Smooth muscle cell (in vitro differentiated cells): ENCODE measurements at regions not wholly inside any gene's neighbourhood (a gene's known extent, or its start where the extent isn't known, plus 50 kb on each side); places are given as distances from the start of the nearest gene placed in this dataset.

ENCODE experiments used
- DNase-seq: peaks from one replicate; lab custom pipeline; 2025; ENCODE audit not compliant: unreplicated experiment; lab: John Stamatoyannopoulos, UW
- H2AFZ ChIP-seq: fragments of 200-600 bp; sonication (generic); 2 replicates; pipeline ENCODE4 v1.6.0; 2016; ENCODE audit warnings: antibody characterized with exemption, low read depth, mild to moderate bottlenecking
- H3F3A ChIP-seq: fragments of 200-600 bp; sonication (generic); 2 replicates; pipeline ENCODE4 v1.6.0; 2017; ENCODE audit warnings: antibody characterized with exemption, low read depth
- H3K27ac ChIP-seq: fragments of 200-600 bp; sonication (generic); 2 replicates; pipeline ENCODE4 v1.5.1; 2016; ENCODE audit warnings: low read depth, mild to moderate bottlenecking
- H3K27me3 ChIP-seq: fragments of 200-600 bp; sonication (generic); 2 replicates; pipeline ENCODE4 v1.6.1; 2016; ENCODE audit warnings: low read depth, mild to moderate bottlenecking
- H3K36me3 ChIP-seq: fragments of 200-600 bp; sonication (generic); 2 replicates; pipeline ENCODE4 v1.5.1; 2016; ENCODE audit warnings: low read depth
- H3K4me1 ChIP-seq: fragments of 200-600 bp; sonication (generic); 2 replicates; pipeline ENCODE4 v1.5.1; 2016; ENCODE audit warnings: low read depth
- H3K4me2 ChIP-seq: fragments of 200-600 bp; sonication (generic); 2 replicates; pipeline ENCODE4 v1.6.0; 2016; ENCODE audit warnings: mild to moderate bottlenecking
- H3K4me3 ChIP-seq: fragments of 200-600 bp; sonication (generic); 2 replicates; pipeline ENCODE4 v1.5.1; 2016; ENCODE audit warnings: mild to moderate bottlenecking
- H3K79me2 ChIP-seq: fragments of 200-600 bp; sonication (generic); 2 replicates; pipeline ENCODE4 v1.6.0; 2016; ENCODE audit warnings: low read depth, mild to moderate bottlenecking
- H3K9ac ChIP-seq: fragments of 200-600 bp; sonication (generic); 2 replicates; pipeline ENCODE4 v1.6.0; 2016; ENCODE audit warnings: low read depth
- H3K9me3 ChIP-seq: fragments of 200-600 bp; sonication (generic); replicated peaks from 2 replicates; pipeline ENCODE4 v1.5.1; 2016; ENCODE audit warnings: low read depth
- H4K20me1 ChIP-seq: fragments of 200-600 bp; sonication (generic); 2 replicates; pipeline ENCODE4 v1.6.0; 2016; ENCODE audit warnings: low read depth
- WGBS: methylation state at CpG from one replicate; pipeline ENCODE4 v1.1.7; 2016; ENCODE audit warnings: low lambda C conversion rate; 5-methylcytosine and 5-hydroxymethylcytosine counted together
- TF ChIP-seq, protein P1 (sequence below): fragments of 200-600 bp; sonication (generic); IDR thresholded peaks from 2 replicates; pipeline ENCODE4 v1.5.1; 2017; ENCODE audit warnings: borderline replicate concordance, mild to moderate bottlenecking, antibody characterized with exemption; ENCODE audit not compliant: insufficient read depth, poor library complexity, severe bottlenecking

DNA sequence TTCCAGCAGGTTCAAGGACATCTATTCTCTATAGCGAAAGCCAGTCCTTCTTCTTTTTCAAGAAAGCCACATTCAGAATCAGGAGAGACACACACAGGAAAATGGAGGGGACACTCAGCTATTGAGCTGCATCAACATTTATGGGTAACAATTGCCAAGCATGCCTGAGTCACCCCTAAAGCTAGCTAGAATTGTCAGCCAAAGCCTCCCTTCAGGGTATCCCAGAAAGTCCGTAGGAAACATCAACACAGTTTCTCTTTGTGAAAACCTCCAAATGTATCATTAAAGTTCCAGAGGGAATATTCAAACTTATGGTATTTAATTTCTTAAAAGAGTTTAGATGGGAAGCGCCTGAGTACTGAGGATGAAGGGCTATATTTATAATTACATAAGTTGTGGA lies 331.1 kb upstream of the SLC7A11 start:
- no peaks in the 10 kb centered on the region for H3K4me1 ChIP-seq
- TF ChIP-seq, protein P1, sequence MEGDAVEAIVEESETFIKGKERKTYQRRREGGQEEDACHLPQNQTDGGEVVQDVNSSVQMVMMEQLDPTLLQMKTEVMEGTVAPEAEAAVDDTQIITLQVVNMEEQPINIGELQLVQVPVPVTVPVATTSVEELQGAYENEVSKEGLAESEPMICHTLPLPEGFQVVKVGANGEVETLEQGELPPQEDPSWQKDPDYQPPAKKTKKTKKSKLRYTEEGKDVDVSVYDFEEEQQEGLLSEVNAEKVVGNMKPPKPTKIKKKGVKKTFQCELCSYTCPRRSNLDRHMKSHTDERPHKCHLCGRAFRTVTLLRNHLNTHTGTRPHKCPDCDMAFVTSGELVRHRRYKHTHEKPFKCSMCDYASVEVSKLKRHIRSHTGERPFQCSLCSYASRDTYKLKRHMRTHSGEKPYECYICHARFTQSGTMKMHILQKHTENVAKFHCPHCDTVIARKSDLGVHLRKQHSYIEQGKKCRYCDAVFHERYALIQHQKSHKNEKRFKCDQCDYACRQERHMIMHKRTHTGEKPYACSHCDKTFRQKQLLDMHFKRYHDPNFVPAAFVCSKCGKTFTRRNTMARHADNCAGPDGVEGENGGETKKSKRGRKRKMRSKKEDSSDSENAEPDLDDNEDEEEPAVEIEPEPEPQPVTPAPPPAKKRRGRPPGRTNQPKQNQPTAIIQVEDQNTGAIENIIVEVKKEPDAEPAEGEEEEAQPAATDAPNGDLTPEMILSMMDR = no peak
- no peak overlapping the region for H3K4me3 ChIP-seq
- H3K27ac ChIP-seq = no peak overlapping the region
- no peak for DNase-seq
- H3K79me2 ChIP-seq = no peaks in the 10 kb centered on the region
- H3F3A ChIP-seq = no peaks in the 10 kb centered on the region
- no peaks in the 10 kb centered on the region for H3K27me3 ChIP-seq
- H3K4me2 ChIP-seq = no peak overlapping the region
- no peaks in the 10 kb centered on the region for H4K20me1 ChIP-seq
- no peak overlapping the region for H3K9ac ChIP-seq
- WGBS = 83% methylated on average over 3 of the region's 3 CpGs
- no peak overlapping the region for H2AFZ ChIP-seq
- H3K9me3 ChIP-seq = no peaks in the 10 kb centered on the region
- H3K36me3 ChIP-seq = no peaks in the 10 kb centered on the region

DNA sequence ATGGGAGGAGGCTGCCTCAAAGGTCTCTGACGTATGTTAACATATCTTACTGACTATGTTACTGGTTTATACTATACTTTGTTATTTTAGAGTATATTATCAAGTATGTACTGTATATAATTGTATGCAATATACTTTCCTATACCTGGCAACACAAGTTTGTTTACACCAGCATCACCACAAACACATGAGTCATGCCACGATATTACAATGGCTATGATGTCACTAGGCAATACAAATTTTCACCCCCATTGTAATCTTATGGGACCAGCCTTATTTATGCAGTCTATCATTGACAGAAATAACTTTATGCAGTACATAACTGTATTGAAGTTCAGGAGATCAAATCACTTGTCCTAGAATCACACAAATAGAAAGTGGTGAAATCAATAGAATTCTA lies 329.9 kb upstream of the SLC7A11 start:
- H3F3A ChIP-seq = no peaks in the 10 kb centered on the region
- WGBS = 92% methylated on average over 2 of the region's 2 CpGs
- H3K9ac ChIP-seq = no peak overlapping the region
- H3K79me2 ChIP-seq = no peaks in the 10 kb centered on the region
- DNase-seq = no peak
- H3K27ac ChIP-seq = no peak overlapping the region
- H3K4me3 ChIP-seq = no peak overlapping the region
- no peaks in the 10 kb centered on the region for H3K9me3 ChIP-seq
- no peak overlapping the region for H2AFZ ChIP-seq
- H4K20me1 ChIP-seq = no peaks in the 10 kb centered on the region
- H3K4me1 ChIP-seq = no peaks in the 10 kb centered on the region
- H3K27me3 ChIP-seq = no peaks in the 10 kb centered on the region
- TF ChIP-seq, protein P1 = no peak
- H3K4me2 ChIP-seq = no peak overlapping the region
- H3K36me3 ChIP-seq = no peaks in the 10 kb centered on the region

DNA sequence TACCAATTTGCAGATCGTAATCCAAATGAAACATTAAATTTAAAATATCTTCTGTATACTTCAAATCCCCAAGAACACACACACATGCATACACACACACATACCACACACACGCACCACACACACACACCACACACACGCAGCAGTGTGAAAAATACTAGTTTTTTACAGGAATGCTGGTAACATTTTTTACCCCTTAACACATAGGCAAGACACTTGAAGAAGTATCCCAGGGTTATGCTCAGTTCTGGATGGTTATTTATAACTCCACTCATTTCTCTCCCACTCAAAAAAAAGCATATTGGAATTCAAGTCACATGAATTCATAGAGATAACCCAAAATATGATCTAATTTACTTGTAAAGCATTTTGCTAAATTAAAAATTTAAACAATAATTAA lies 325.5 kb upstream of the SLC7A11 start:
- H3K4me2 ChIP-seq = no peak overlapping the region
- H3K9me3 ChIP-seq = no peaks in the 10 kb centered on the region
- H3K79me2 ChIP-seq = no peaks in the 10 kb centered on the region
- no peak overlapping the region for H3K4me3 ChIP-seq
- no peaks in the 10 kb centered on the region for H3K27me3 ChIP-seq
- TF ChIP-seq, protein P1 = no peak
- H3K36me3 ChIP-seq = no peaks in the 10 kb centered on the region
- H3K9ac ChIP-seq = no peak overlapping the region
- DNase-seq = no peak
- no peaks in the 10 kb centered on the region for H3F3A ChIP-seq
- 77% methylated on average over 3 of the region's 3 CpGs for WGBS
- no peak overlapping the region for H2AFZ ChIP-seq
- H4K20me1 ChIP-seq = no peaks in the 10 kb centered on the region
- no peak overlapping the region for H3K27ac ChIP-seq
- no peaks in the 10 kb centered on the region for H3K4me1 ChIP-seq

DNA sequence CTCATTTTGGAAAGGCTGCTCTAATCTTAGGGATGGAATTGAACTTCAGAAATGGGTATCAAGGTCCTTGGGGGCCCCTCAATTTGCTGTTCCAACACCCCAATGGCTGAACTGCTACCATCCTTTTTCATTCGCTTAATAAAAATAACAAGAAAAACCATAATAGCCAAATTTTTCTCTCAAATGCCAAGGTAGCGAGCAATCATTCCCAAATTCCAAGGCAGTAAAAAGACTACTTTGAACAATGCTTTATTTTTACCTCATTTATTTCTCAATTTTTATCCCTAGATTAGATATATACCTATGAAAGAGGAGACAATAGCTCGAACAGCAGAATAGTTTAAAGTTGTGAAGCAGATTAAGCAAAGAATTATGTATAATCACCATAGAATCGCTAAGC lies 323.4 kb upstream of the SLC7A11 start:
- H3K9ac ChIP-seq = no peak overlapping the region
- H3K9me3 ChIP-seq = no peaks in the 10 kb centered on the region
- no peak overlapping the region for H2AFZ ChIP-seq
- H3K36me3 ChIP-seq = no peaks in the 10 kb centered on the region
- H3K79me2 ChIP-seq = no peaks in the 10 kb centered on the region
- no peak for DNase-seq
- no peaks in the 10 kb centered on the region for H3F3A ChIP-seq
- TF ChIP-seq, protein P1 = no peak
- no peak overlapping the region for H3K27ac ChIP-seq
- H3K4me3 ChIP-seq = no peak overlapping the region
- no peak overlapping the region for H3K4me2 ChIP-seq
- WGBS = 95% methylated on average over 4 of the region's 4 CpGs
- H3K4me1 ChIP-seq = no peaks in the 10 kb centered on the region
- H4K20me1 ChIP-seq = no peaks in the 10 kb centered on the region
- H3K27me3 ChIP-seq = no peaks in the 10 kb centered on the region
